H1 (cell line): ENCODE measurements at regions not wholly inside any gene's neighbourhood (a gene's known extent, or its start where the extent isn't known, plus 50 kb on each side); places are given as distances from the start of the nearest gene placed in this dataset.

ENCODE experiments used
- FOSL1 ChIP-seq: IDR thresholded peaks from 2 replicates; pipeline ENCODE4 v1.6.1; 2011; ENCODE audit warnings: mild to moderate bottlenecking, low read depth, low read length, moderate library complexity; ENCODE audit not compliant: insufficient read depth
- SIRT6 ChIP-seq: IDR thresholded peaks from one replicate; pipeline ENCODE4 v1.7.1; 2012; ENCODE audit warnings: low read length, inconsistent platforms
- SUZ12 ChIP-seq: fragments of 200-600 bp; sonication (generic); IDR thresholded peaks from 2 replicates; pipeline ENCODE4 v1.6.1; 2012; ENCODE audit warnings: mild to moderate bottlenecking, inconsistent platforms, low read length, moderate library complexity, mixed read lengths

DNA sequence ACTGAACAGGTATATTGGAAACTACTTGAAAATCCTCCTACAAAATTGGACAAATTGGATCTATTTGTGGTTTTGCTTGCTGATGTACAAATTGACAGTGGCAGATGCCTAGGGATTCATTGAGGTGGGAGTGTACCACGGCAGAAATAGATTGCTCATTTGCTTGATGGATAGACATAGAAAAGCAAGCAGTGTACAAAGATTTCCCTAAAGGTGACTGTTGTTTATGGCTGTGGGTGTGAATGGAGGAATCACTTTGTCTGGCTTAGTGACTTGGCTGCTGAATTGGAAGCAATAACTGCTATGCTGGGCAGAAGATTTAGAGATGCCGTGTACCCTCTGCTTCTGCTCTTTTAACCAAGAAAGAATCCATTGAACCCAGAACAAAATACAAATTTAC lies 191.0 kb upstream of the GRID2 start (continued):
- TF ChIP-seq FOSL1, result no peak
- no peak for TF ChIP-seq SUZ12
- TF ChIP-seq SIRT6, result no peak
